GM21717 (cell line): ENCODE measurements at regions not wholly inside any gene's neighbourhood (a gene's known extent, or its start where the extent isn't known, plus 50 kb on each side); places are given as distances from the start of the nearest gene placed in this dataset.
"Not testable (repeated sequence)": the region's sequence is repeated elsewhere in the genome, so short reads cannot be mapped to it uniquely, and the experiment has no call there.

ENCODE experiments used
- ATAC-seq: cut with Tn5 transposase; IDR thresholded peaks from one replicate; pipeline ENCODE4 v1.9.1; 2021; ENCODE audit warnings: mild to moderate bottlenecking, moderate library complexity; ENCODE audit not compliant: unreplicated experiment

DNA sequence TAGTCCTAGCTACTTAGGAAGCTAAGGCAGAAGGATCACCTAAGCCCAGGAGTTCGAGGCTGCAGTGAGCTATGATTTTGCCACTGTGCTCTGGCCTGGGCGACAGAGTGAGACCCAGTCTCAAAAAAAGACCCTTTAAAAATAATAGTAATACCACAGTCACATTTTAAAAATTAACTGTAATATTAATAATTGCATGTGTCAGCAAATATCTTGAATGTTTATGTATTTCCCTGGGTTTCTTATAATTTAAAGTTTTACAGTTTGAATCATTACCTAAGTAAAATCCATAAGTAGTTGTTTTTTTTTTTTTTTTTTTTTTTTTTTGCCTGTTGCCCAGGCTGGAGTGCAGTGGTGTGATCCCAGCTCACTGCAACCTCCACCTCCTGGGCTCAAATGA is 69.2 kb downstream of the LYZL2 start:
- ATAC-seq = no peak

DNA sequence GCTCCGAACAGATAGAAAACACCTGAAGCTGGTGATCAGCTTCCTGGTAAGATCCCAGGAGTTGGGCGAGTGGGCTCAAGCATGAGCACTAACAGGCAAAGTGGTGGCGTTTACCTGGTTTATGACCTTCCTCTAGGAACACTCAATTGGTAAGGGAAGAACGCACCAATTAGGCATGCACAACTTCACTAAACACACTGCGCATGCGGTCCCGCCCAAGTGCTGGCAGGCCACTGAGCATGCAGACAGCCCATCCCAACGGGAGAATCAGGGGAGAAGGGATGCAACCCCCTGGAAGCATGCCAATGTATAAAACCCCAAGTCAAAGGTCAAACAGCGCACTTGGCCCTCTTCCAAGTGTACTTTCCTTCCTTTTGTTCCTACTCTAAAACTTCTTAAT is 70.4 kb downstream of the LYZL2 start:
- no peak for ATAC-seq

GRCh38 chr10:30558411-30558810 is 71.1 kb downstream of the LYZL2 start:
- ATAC-seq = no peak

GRCh38 chr10:30557884-30558283 is 71.7 kb downstream of the LYZL2 start:
- ATAC-seq = no peak

GRCh38 chr10:30556189-30556588 is 73.4 kb downstream of the LYZL2 start:
- no peak for ATAC-seq

DNA sequence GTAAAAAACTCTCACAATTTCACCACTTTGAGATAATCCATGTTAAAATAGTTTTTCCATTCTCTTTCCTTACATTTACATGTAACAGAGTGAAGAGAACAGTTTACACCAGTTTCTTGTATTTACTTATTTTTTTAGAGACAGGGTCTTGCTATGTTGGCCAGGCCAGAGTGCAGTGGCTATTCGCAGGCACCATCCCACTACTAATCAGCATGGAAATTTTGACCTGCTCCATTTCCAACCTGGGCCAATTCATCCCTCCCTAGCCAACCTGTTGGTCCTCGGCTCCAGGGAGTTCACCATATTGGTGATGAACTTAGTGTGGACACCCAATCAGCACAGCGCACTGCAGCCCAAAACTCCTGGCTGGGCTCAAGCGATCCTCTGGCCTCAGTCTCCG is 74.1 kb downstream of the LYZL2 start:
- ATAC-seq = no peak

GRCh38 chr10:30554440-30554825 is 75.1 kb downstream of the LYZL2 start:
- ATAC-seq = no peak

- no peak for ATAC-seq
Observed at GRCh38 chr10:30553626-30554439, 75.7 kb downstream of the LYZL2 start.

GRCh38 chr10:30553018-30553625 is 76.4 kb downstream of the LYZL2 start:
- ATAC-seq = no peak

- ATAC-seq = no peak
Observed at GRCh38 chr10:30550967-30551815, 78.4 kb downstream of the LYZL2 start.

DNA sequence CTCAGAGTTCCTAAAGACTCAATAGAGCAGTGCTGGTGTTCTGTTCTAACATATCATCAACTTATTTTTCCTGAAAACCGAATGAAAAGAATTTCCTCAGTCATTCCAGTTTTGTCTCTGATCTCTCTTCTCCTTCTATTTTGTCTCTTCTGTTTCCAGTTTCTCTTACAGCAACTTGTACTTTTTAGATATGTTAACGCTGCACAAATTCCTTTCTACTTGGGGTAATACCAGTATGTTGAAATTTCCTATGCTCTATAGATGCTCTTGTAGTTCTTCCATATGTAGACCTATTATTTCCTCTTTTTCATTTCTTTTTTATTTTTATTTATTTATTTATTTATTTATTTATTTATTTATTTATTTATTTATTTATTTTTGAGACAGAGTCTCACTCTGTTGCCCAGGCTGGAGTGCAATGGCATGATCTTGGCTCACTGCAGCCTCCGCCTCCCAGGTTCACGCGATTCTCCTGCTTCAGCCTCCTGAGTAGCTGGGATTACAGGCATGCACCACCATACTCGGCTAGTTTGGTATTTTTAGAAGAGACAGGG is 80.3 kb downstream of the LYZL2 start:
- ATAC-seq = not testable (repeated sequence)

DNA sequence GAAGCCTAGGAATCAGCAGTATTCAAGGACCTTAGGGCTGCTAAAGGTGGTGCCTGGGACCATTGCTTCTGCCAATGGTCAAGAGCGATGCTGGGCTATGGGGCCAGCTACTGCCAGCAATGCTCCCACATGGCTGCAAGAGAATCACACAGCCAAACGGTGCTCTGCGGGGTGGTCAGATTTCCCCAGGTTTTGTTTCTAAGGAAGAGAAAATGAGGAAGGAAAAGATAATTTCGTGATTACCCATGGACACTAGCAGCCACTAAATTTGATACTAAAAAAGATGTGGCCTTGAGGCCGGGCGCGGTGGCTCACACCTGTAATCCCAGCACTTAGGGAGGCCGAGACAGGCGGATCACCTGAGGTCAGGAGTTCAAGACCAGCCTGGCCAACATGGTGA is 83.0 kb downstream of the LYZL2 start:
- no peak for ATAC-seq

DNA sequence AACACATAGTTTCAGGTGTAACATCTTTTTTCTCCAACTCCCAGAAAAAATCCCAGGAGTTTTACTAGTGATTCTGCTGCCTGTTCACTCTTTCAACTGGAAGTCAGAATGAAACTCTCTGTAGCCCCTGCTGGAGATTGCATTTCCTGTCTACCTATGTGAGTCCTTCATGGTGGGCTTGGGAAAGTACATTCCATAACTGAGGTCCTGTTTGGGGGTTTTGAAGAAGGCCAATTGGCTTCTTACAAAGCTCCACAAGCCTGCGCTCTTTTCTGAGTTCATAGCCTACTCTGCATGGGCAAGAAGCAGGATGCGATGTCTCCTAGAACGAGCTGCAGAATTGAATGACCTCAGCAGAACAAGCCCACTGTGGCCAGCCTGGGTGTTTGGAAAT is 86.7 kb downstream of the LYZL2 start:
- no peak for ATAC-seq

DNA sequence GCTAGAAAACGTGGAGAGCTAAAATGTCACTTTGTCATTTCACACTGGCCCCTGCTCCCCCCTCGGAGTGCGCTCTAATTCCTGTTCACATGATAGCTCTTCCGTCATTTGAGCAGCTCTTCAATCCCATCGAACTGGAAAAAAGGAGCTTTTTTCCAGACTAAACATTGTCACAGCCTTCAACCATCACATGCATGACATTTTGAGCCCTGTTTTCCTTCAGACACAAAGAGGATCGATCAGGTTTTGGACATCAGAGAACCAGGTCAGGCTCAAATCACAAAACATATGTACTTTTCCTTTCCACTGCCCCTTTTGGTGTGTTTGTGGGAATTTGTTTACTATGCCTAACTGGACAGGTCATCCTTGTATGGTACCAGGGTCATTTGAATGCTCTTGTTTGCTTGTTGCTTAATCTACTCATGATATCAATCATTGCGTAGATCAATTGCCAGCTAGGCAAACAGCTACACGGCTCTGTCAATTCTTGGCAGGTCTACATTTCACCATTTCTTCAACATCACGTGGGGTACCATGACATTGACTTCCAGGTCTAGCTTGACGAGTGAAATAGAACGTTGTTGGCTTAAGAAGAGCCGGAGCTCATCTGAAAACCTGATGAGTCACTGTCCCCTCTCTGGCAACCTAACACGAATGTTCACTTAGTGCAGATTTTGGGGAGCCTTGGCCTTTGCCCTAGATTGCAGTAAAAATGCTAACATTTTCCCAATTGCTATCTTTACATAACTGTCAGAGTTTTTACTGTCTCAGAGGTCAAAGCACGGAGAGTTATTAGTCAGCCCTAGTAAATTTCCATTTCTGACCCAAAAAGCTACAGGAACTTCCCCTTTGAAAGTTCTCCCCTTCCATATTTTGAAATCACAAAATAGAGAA is 87.3 kb downstream of the LYZL2 start:
- no peak for ATAC-seq

- ATAC-seq = no peak
Observed at GRCh38 chr10:30540276-30540675, 89.3 kb downstream of the LYZL2 start.

- ATAC-seq = no peak
Observed at GRCh38 chr10:30538086-30538485, 91.5 kb downstream of the LYZL2 start.

GRCh38 chr10:30537586-30537985 is 92.0 kb downstream of the LYZL2 start:
- no peak for ATAC-seq

DNA sequence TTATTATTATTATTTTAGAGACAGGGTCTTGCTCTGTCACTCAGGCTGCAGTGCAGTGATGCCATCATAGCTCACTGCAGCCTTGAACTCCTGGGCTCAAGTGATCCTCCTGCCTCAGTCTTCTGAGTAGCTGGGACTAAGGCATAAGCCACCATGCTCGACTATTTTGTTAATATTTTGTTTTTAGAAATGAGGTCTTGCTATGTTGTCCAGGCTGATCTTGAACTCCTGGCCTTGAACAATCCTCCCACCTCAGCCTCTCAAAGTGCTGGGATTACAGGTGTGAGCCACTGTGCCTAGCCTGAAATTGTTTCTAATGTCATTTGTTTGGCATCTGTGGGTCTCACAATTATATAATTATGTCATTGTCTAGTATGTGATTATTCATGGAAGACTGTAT is 92.4 kb downstream of the LYZL2 start:
- ATAC-seq = not testable (repeated sequence)

GRCh38 chr10:30536578-30536977 is 93.0 kb downstream of the LYZL2 start:
- no peak for ATAC-seq

GRCh38 chr10:30535677-30536076 is 93.9 kb downstream of the LYZL2 start:
- ATAC-seq = no peak
